Lower leg skin (tissue), 4 donors: ENCODE measurements at regions not wholly inside any gene's neighbourhood (a gene's known extent, or its start where the extent isn't known, plus 50 kb on each side); places are given as distances from the start of the nearest gene placed in this dataset.

Experiments used
- DNase-seq, 2 donors: peaks; one replicate each; pipeline ENCODE4 v3.0.0-alpha.2; 2019; ENCODE audit warnings: low spot score in 2 of 2
- H3K4me3 ChIP-seq: fragments of 200-600 bp; sonication (generic); 2 replicates; pipeline ENCODE4 v1.5.1; 2017; ENCODE audit warnings: mild to moderate bottlenecking, low read depth; ENCODE audit not compliant: poor library complexity, severe bottlenecking
- POLR2A ChIP-seq, 2 donors: fragments of 450-650 bp; IDR thresholded peaks; one replicate each; pipeline ENCODE4 v1.6.1; 2016 to 2017; ENCODE audit warnings: antibody characterized with exemption in 2 of 2, mild to moderate bottlenecking in 1 of 2, moderate library complexity in 1 of 2
- WGBS, 2 donors: methylation state at CpG; one replicate each; pipeline ENCODE4 v1.1.5; 2018; 5-methylcytosine and 5-hydroxymethylcytosine counted together
- intact Hi-C: fragments of 100-400 bp; cut with DNase I; formaldehyde crosslinking; loops from one replicate; pipeline ENCODE4 v1.15.0; 2023; ENCODE audit warnings: low total_unique reads
- TF ChIP-seq, protein P1 (sequence below), 3 donors: fragments of 450-650 bp; IDR thresholded peaks; one replicate each; pipeline ENCODE4 v1.5.1; 2016; ENCODE audit warnings: antibody characterized with exemption in 3 of 3, mild to moderate bottlenecking in 3 of 3, moderate library complexity in 2 of 3

DNA sequence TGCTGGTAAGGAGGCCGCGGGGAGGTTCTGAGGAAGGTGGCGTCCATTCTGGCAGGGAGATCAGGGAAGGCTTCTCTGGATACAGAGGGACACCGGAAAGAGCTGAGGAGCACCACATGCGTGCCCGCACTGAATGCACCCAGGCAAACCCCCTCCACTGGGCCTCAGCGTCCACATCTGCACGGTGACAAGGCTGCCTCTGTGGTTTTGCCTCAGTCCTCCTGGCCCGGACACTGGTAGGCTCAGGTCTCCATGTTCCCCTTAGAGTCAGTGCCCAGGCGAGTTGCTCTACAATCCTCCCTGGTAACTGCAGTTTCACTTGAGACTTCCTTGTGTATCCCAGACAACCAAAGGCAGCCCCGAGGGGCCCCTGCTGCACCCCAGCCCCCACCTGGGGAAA, 173.3 kb downstream of the MELK start:
- intact Hi-C loops, result no loop called here
- TF ChIP-seq, protein P1, sequence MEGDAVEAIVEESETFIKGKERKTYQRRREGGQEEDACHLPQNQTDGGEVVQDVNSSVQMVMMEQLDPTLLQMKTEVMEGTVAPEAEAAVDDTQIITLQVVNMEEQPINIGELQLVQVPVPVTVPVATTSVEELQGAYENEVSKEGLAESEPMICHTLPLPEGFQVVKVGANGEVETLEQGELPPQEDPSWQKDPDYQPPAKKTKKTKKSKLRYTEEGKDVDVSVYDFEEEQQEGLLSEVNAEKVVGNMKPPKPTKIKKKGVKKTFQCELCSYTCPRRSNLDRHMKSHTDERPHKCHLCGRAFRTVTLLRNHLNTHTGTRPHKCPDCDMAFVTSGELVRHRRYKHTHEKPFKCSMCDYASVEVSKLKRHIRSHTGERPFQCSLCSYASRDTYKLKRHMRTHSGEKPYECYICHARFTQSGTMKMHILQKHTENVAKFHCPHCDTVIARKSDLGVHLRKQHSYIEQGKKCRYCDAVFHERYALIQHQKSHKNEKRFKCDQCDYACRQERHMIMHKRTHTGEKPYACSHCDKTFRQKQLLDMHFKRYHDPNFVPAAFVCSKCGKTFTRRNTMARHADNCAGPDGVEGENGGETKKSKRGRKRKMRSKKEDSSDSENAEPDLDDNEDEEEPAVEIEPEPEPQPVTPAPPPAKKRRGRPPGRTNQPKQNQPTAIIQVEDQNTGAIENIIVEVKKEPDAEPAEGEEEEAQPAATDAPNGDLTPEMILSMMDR (IDR thresholded peaks at IDR 0.05), result no peak
- 76 to 80% methylated on average over 8 to 11 of the region's 11 CpGs for WGBS, 2 donors
- no peak overlapping the region for H3K4me3 ChIP-seq
- DNase-seq, result no peak

DNA sequence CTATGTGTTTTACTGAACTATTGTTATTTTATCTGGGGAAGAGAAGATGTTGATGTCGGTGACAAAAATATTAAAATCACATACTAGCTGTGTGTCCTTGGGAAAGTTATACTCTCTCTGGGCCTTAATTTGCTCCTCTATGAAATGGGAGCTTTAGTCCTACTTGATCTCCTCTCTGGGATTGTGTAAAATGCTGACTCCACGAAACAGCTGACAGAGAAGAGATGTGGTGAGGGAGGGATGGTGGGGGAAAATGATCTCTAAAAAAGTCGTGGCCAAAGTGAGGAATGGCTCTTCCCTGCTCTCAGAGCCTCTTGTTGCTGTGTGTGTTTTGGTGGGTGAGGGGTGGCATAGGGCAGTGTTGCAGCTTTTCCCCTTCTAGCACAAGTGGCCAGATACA, 173.7 kb downstream of the MELK start:
- H3K4me3 ChIP-seq, result no peak overlapping the region
- no peak for DNase-seq
- intact Hi-C loops, result no loop called here
- WGBS, 2 donors, result 60 to 65% methylated on average over 3 of the region's 3 CpGs
- no peak for TF ChIP-seq POLR2A (IDR thresholded peaks at IDR 0.05)
- TF ChIP-seq, protein P1 (IDR thresholded peaks at IDR 0.05), result no peak

DNA sequence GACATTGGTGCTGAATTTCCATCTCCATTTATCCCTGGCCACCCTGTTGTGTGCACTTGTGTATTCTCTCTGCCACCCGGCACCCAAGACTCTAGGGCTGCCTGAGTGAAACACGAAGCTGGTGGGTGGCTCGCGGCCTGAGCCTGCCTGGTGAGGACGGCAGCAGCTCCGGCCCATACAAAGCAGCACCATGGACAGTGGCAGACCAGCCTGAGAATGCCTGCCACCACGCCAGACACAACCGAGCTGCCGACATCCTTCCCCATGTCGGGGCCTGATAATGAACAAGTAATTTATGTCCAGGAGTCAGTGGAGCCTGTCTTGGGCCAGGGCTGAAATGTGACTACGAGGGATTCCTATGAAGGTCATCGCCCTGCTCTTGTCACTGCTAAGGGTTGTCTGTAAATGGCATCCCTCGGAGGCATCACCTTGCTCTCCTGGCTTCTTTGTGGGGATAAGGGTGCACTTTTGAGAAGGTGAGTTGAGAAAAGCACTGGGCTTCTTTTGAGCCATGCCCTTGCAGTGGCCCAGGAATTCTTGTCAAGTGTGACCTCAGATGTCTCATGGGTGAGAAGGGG, 175.7 kb downstream of the MELK start:
- 16 to 21% methylated on average over 13 of the region's 13 CpGs for WGBS, 2 donors
- intact Hi-C loops, result no loop called here
- no peak overlapping the region for H3K4me3 ChIP-seq
- no peak for DNase-seq
- TF ChIP-seq POLR2A (IDR thresholded peaks at IDR 0.05), result no peak
- TF ChIP-seq, protein P1 (IDR thresholded peaks at IDR 0.05), result no peak

DNA sequence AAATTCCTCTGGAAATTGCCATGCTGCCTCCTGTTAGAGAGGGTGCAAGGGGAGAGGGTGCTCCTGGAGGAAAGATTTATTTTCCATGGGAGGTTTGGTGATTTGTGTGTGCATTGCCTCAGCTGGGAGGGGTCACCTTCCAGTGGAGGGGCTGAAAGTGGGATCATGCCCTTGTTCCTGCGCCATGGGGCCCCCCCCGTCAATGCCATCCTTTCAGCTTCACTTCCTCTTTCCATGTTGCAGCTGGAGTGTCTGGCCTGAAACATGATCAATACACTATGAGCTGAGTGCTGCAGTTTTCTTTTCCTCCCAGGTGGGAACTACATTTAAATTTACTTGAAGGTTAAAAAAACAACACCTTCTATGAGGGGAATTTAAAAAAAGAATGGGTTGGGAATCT, 176.8 kb downstream of the MELK start:
- intact Hi-C loops, result no loop called here
- 64 to 76% methylated on average over 2 of the region's 2 CpGs for WGBS, 2 donors

DNA sequence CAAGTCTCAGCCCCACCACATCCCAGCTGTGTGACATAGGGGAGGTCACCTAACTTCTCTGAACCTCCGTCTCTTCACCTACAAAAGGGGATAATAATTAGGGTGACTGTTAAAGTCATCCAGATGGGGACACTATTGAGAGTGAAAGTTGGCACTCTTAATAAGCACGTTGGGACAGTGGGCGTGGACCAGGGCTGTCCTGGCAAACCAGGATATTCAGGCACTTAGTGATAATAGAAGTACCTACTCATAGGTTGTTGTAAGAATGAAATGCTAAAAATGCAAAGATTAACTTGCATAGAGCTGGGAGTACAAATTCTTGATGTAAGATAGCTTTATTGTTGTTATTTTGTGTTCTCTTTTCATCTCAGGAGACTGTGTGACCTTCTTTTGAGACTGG, 177.9 kb downstream of the MELK start:
- intact Hi-C loops, result no loop called here
- no peak overlapping the region for H3K4me3 ChIP-seq
- WGBS, 2 donors, result 58 to 65% methylated on average over 3 of the region's 3 CpGs
- no peak for DNase-seq
- TF ChIP-seq, protein P1 (IDR thresholded peaks at IDR 0.05), result no peak
- TF ChIP-seq POLR2A (IDR thresholded peaks at IDR 0.05), result no peak

More for the DNA sequence above, 176.8 kb downstream of the MELK start:
- TF ChIP-seq, protein P1 (IDR thresholded peaks at IDR 0.05), result no peak
- TF ChIP-seq POLR2A (IDR thresholded peaks at IDR 0.05), result no peak
- DNase-seq, result no peak
- H3K4me3 ChIP-seq, result no peak overlapping the region

DNA sequence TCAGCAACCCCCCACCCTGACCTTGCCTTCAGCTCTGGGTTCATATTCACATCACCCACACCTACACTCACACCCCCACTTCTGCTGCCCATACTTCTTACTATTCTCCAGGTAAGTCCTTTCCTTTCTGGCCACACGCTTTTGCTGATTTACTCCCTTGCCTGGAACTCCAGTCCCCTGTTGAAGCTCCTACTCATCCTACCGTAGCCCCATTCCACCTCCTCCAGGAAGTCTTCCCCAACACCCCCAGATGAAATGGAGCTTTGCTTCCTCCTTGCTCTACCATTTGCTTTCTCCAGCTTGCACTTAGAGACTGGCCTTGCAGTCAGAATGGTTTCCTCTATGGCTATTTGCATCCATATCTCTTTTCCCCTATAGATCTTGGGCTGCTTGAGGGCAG, 182.3 kb downstream of the MELK start:
- TF ChIP-seq, protein P1 (IDR thresholded peaks at IDR 0.05), result no peak
- TF ChIP-seq POLR2A (IDR thresholded peaks at IDR 0.05), result no peak
- 72 to 86% methylated on average over 1 to 2 of the region's 2 CpGs for WGBS, 2 donors
- intact Hi-C loops, result no loop called here
- H3K4me3 ChIP-seq, result no peak overlapping the region
- no peak for DNase-seq
